ENCODE measurements at regions not wholly inside any gene's neighbourhood (a gene's known extent, or its start where the extent isn't known, plus 50 kb on each side); places are given as distances from the start of the nearest gene placed in this dataset.

DNA sequence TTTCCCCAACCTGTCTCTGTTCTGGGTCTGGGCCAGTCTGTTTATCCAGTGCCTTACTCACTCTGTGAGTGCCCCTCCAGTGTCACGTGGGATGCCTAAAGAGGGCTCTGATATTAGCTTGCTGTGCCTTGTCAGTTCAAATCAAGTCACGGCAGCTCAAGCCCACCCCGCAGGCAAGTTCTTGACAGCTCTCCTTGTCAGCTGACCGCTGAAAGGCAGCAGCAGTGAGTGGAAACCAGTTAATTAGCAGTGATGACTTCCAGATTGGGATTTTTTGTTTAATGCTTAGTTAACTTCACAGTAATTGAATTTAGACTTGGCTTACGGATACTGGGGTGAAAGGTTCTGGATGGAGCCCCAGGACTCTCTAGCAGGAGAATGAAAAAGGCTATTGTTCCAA lies 210.1 kb downstream of the PSAT1 start:
- no peak for DNase-seq

DNA sequence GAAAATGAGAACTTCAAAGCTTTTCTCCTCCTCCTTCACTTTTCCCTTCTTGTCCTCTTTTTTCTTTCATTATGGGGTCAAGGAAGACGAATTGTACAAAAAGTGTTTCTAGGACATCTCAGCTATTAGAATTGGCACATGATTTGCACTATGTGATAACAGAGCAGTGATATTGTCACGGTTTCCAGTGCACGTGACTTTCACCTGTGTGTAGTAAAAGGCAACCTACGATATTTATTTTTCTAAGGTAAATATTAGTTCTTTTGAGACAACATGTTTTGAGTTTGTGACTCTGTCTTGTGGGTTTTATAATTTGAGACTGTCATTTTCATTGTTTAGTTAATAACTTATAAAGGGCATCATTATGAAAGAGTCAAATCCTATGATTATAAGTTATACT lies 213.1 kb downstream of the PSAT1 start:
- no peak for DNase-seq

DNA sequence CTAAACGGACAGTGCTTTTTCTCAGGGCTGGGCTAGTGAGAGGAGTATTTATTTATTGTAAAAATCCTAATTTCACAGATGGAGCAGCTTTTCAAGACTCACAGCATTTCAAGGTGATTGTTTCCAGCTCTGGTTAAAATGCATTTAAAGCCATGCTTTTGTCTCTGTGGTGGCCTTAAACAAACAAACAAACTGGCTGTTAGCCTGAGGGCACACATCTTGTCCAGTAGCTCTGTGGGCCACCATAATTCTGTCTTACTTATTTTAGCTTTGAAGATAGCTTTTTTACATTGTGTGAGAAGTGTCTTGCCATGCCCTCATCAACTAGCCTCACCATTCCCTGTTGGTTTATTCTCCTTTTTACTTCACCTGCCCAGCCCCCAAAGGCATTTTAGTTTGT lies 218.2 kb downstream of the PSAT1 start:
- no peak for DNase-seq

DNA sequence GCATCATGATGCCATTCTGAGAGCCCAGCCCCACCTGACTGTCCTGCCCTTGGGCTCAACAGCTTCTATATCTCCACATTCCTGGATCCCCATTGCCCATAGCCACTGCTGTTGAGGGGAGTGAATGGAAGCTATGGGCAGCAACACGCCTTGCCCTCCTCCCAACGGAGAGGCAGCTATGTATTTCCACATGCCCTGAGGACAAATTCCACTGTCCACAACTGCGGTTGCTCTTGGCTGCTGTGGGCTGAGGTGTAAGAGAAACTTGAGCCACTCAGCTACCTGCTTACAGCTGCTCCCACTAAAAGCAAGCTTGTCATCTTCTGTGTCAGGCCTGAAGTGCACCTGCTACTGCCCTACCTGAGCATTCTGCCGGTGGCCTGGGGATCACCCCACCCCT lies 222.9 kb downstream of the PSAT1 start:
- DNase-seq, result no peak

DNA sequence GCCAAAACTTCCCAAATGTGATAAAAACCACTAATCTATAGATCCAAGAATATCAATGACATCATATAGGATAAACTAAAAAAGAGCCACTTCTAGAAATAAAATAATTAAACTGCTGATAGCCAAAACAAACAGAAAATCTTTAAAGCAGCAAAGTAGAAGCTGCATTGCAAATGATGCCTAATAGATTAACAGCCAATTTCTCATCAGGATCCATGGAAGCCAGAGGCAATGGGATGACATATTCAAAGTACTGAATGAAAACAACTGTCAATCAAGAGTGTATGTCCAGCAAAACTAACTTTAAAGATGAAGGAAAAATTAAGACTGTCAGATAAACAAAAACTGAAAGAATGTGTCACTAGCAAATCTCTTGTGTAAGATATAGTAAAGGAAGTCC lies 224.8 kb downstream of the PSAT1 start:
- no peak for DNase-seq

DNA sequence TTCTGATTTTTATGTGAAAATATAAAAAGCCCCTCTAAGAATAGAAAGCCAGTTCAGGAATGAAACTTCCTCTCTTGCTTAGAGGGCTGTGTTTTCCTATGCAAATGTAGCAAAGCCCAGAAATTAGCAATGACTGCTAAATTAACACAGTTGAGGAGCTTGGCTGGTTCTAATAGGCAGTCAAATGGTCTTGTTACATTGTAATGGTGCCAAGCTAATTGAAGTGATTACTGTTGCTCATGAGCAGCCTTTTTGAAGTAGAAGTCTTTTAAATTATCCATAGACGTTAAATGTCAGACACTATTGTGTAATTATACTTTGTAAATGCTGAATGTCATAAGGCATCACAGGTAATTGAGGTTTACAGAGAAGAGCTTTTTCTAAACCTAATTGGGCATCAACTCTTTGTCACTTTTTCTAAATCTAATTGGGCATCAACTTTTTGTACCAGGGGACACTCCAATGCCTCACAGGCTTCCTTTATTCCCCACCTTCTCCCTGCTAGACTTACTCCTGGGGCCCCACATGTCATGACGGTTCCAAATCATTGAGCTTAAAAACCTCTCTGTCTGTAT lies 229.1 kb downstream of the PSAT1 start:
- no peak for DNase-seq

DNA sequence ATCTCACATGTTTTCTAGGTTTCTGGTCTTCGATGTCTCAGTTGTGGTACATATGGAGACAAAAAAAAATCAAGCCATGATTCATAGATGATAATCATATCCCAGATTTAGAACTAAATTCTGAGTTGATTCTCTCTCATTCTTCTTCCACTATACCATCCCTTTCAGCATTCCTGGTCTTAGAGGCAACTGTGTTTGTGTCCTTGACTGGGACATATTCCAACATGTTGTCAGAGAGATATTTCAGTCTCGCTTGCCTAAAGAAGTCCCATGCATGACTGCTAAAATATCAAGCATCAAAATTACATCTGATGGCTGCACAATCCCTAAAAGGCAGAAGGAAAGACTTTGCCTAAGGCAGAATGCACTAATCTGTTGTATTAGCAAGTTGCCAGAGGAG lies 236.6 kb downstream of the PSAT1 start:
- DNase-seq, result no peak

DNA sequence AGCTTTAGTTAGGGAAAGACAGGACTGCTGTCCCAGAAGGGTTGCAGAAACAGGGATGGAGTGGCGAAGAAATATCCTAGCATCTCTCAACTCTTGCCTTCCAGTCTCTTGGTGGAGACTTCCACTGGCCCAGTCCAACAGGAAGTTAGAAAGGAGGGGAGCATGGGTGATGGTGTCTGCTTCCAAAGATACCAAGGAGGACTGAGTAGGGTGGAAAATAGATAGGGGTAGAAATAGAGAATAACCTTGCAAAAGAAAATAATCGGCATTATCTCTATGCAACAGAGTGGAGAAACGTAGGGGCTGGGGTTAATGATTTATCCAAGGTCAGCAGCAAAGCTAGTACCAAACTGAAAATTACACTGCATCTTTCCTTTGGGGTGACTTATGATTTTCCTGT lies 242.3 kb downstream of the PSAT1 start:
- DNase-seq, result no peak

DNA sequence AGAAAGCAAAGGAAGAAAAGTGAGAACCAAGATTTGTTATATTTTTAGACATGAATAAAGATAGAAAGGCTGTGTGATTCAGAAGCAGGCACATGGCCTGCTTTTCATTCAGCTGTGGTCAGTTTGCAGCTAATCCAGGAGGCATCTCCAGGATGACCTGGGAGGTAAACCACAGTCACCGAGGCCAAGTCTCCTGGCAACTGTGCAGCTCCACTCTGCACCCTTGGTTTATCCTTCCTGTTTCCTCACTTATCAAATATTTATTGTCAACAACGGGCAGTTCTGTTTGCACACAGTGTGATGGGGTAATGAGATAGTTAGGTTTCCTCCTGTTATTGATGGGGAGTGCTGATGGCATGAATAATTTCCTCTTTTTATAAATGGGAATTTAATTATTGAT lies 243.0 kb downstream of the PSAT1 start:
- DNase-seq, result no peak

DNA sequence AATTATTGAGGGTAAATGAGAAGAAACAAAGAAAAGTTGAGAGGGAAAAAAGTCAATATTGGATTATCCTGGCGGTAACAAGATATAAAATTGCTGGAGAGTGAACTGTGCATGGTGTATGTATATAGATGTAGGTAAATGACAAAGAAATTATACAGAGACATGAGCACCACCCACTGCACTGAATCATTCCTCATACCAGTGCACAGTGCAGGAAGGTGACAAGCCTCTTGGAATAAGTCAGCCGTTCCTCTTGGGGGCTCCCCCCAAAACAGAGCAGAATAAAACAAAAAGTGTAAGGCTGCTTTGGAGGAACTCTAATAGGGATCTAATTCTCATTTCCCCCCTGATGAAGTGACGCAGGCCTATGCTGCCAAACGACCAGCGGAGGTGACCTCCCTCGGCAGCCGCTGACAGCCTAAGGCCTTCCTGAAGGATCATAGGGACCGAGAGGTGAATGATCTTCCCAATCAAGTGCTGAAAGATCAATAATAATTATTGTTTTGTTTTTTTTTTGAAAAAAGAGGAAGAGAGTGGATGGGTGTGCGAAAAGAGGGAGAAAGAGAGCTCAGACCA lies 245.0 kb downstream of the PSAT1 start:
- DNase-seq, result no peak

DNA sequence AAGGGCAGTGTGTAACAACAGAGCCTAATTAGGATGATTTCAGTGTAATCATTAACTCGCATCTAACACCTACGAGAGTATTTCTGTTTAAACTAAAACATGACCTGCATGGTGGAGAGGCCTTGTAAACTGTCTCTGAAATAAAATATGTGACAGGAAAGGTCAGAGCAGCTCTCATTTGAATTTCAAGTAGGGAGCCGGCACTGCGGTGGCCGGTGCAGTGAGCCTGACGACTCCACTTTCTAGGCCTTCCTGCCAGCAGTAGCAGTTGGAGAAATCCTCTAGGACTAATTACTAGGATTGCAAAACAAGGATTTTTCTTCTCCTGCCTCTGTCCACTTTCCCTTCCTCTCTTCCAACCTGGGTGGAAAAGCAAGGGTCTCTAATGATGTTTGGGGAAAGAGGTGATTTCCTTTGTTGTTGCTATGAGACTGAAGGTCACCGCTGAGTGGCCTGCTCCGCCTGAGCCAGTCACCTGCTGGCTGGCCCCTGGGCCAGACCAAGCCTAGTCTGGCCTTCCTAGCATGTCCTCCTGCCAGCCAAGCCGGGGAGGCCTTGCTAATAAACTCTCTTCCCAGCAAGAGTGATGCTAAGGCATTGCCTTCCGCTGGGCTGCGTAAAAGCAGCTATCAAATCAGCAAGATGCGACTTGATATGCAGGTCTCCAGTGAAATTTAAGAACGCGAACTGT lies 245.7 kb downstream of the PSAT1 start:
- DNase-seq, result no peak

DNA sequence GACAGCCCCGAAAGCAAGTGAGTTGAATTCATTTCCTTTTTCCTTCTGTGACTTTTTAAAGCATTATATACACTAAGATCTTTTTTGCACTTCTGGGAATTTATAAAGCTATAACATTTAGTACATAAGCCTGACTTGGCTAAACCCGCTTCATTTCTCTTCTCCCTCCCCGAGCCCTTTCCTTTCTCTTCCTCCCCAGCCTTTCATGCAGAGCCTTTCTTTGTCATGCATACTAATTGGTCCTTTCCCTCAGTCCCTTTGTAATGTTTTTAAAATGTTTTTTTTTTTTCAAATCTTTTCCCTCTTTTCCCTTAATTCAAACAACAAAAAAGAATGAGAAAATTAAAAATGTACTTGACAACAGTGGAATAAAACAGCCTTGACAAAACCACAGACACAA lies 246.4 kb downstream of the PSAT1 start:
- no peak for DNase-seq

DNA sequence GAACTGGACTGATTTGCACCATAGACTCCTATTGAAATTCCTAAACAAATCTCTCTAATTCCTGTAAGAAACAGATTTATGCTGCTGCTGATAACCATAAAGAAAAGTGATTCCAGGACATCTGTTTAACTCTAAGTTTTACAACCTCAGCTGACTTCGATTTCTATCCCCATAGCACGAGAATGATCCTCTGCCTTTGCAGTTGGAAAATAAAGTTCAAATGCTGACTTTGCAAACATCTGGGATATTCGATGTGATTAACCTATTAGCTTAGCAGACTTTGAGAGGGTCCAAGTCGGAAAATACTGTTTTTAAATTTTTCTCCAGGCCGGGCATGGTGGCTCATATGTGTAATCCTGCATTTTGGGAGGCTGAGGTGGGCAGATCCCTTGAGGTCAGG lies 247.3 kb downstream of the PSAT1 start:
- no peak for DNase-seq

DNA sequence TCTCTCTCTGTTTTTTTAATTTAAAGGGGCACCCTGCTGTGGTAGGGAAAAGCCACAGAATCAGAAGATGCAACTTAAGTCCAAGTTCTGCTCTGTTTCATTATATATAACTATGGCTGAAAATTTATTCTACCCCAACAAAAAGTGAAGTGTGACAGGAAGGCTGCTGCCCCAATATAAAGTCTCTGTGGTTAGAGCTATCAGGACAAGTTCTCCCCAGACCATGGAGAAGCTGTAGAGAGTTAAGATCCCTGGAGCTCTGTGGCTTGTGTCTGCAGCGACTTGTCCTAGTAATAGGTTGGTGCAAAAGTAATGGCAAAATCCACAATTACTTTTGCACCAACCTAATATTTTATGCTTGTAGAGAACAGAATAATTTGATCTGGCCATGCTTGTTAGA lies 250.9 kb downstream of the PSAT1 start:
- DNase-seq, result no peak

DNA sequence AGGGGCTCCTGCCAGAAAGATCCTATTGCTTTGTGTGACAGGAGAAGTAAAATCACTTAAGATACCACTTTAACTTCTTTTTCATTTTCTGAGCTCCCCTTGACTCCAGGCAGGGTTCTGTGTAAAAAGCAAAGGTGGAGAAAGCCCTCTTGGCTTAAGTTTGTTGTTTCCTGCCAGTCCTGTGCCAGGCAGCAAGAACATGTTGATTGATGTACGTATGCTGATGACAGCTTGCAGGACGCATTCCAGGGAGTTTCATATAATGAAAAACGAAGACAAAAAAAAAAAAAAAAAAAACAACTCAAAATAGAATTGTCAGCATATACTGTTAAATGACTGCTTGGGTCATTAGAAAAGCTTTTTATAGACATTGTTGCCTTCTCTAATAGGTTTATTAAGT lies 251.7 kb downstream of the PSAT1 start:
- DNase-seq, result no peak

DNA sequence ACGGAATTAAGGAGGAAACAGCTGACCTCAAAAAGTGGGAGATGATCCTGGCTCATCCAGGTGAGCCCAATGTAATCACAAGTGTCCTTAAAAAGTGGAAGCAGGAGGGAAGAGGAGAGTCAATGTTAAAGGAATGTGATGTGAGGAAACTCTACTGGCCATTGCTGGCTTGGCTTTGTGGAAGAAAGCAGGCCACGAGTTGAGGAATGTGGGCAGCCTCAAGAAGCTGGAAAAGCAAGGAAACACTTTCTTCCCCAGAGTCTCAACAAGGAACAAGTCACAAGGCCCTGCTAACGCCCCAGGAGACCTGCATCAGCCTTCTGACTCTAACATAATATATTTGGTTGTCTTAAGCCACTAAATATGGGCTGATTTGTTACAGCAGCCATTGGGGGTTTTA lies 252.8 kb downstream of the PSAT1 start:
- no peak for DNase-seq

DNA sequence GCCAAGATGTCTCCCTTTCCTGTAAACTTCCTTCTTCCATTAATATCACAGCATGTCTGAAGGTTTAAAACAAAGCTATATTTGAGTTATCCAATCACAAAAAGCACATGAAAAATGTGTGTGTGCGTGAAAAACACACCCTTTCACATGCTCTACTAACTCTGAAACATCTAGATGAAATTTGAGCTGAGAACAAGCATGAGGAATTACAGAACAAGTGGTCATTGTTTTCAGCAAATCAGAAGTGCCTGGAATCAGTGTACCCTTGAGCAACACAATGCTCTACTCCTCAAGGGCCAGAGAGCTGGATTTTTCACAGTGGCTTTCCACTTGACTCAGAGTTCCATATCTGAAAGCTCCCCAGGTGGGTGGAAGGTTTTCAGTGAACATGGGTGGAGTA lies 255.9 kb downstream of the PSAT1 start:
- no peak for DNase-seq

DNA sequence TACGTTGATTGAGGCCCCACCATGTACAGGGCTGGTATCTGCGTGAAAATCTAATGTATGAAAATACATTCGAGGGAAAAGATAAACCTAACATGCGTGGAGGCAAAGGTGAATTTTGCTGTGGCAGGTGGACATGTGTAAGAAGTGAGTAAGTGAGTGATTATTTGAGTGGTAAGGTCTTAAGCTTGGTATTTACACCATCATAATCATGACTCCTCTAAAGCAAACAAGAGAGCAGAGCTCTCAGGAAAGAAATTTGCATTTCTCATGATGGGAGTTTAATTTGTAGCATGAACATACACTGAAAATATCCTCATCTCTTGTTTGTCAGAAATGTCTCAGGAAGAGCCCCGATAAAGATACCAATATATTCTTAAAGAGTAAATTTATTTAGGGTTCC lies 260.6 kb downstream of the PSAT1 start:
- no peak for DNase-seq

DNA sequence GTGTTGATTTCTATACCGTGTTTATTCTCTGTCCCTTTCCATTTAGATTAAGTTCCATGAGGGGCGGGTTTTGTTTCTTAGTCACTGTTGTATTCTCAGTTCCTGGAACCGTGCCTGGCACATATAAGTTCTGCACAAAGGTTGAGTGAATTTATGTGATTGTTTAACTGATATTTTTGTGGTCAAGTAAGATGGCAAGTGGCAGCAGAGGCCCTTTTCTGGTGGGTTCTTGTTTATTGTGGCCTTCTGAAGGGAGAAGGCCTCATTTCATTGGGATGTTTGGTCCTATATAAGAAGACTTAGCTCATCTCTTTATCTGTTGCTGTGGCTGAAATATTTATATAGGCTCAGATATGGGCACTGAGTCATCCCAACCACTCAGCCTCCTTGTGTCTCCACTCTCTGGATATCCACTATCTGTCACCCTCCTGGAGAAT lies 262.5 kb downstream of the PSAT1 start:
- no peak for DNase-seq

DNA sequence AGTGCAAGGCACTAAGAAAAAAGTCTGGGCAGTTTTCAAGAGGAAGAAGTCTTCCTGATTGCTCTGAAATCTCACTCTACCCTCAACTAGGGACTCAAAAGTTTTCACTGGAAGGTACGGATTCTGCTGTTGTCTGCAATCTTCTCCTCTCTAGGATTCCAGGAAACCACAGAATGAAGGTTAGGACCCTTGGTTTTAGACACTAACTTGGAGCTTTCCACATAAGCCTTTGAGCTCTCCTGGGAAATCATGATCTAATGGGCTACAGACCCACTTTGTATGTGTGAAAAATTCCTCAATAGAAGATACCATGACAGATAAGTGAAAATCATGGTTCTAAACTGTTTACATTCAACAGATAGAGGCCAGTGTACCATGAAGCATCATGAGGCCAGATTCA lies 265.1 kb downstream of the PSAT1 start:
- DNase-seq, result no peak

DNA sequence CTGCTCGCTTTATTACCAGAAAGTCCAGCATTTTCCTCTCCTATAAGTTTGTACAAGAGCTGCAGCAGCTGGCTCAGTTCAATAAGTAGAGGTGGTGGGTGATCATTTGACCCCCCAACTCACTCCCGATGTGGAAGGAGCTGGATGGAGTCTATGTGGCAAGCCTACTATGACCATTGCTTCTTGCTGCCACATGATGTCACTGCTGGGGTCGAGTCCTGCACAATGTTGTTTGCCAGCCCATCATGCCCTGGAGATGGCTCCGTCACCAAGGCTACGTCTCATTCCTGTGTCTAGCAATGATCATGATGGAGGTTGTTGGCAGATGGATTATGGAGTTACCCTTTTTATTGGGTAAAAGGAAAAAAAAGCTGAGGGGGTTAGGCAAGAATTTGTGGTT lies 266.3 kb downstream of the PSAT1 start:
- DNase-seq, result no peak

DNA sequence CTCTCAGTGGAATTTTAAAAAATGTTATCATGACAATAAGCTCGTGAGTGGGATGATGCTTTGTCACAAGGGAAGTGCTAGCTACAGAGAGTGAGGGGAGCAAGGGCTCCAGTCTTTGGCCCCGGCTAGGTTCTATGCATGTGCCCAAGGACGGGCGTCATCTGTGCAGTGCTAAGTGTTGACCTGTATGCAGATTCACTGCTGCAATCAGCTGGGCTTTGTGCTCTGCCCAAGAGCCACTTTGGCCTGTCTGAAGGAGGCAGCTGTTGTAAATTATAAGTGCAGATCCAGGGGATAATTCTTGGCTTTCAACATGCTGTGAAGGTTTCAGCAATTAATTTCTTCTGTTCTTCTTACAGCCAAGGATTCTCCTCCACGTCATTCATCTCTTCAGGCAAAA lies 268.6 kb downstream of the PSAT1 start:
- DNase-seq, result no peak

DNA sequence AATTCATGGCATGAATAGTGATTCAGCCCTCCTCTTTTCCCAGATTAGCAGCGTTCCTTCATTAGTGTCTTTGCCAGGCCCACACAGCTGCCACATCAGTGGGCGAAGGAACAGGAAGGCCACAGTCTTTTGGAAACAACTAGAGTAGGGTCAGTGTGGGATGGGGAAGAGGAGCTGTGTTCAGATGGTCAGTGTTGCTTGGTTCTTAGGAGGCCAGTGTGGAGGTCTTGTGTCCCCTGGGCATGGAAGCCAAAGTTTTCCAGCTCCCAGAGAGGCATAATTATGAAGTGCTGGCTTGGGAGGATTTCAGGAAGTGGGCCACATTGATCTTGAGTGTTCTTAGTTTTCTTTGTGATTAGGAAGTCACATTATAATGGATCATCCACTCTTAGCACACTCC lies 269.6 kb downstream of the PSAT1 start:
- DNase-seq, result no peak

DNA sequence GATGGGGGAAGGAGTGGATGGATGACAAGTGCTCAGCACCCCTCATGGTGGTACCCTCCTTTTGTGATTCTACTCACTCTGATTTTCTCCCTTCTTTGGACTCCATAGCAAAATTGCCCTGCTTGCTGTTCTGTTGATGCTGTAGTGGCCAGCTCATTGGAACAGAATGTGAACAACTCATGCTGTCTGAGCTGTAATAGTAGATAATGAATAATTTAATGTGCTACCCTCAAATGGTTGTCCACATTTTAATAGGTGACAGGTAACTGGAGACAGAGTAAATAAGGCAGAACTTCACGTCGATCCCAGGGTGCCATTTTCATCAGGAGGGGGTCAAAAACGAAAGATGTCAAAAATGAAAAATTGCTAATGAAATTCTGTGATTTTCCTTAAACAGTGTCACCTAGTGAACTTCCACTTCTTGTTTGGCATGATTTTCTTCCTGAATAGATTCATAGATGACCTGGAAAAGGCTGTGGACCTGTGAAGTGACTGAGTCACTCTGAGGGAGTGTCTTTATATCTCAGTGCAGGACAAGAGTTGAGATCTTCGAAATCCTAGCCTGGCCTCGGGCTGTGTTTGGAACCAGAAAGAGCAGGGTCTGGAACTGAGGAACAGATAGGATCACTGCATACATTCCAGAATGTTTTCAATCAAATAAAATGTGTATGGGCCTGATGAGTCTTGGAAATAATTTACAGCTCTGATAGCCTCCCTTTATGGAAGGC lies 270.2 kb downstream of the PSAT1 start:
- no peak for DNase-seq

Data from GDM1 (cell line).